ENCODE measurements at regions not wholly inside any gene's neighbourhood (a gene's known extent, or its start where the extent isn't known, plus 50 kb on each side); places are given as distances from the start of the nearest gene placed in this dataset.

- TF ChIP-seq REST (IDR thresholded peaks at IDR 0.05; ENCODE audit: low read depth) (no peak), EP300 (IDR thresholded peaks at IDR 0.05; ENCODE audit: borderline replicate concordance) (no peak), FOXM1 (IDR thresholded peaks at IDR 0.05; ENCODE audit: borderline replicate concordance, low read depth) (no peak), TAF1 (IDR thresholded peaks at IDR 0.05; ENCODE audit: low read depth) (no peak), MAX (IDR thresholded peaks at IDR 0.05) (no peak), CEBPB (IDR thresholded peaks at IDR 0.05) (no peak), RAD21 (IDR thresholded peaks at IDR 0.05; ENCODE audit: low read depth) (no peak), EGR1 (IDR thresholded peaks at IDR 0.05) (no peak), NFIC (IDR thresholded peaks at IDR 0.05) (no peak), YY1 (IDR thresholded peaks at IDR 0.05; ENCODE audit: low read depth) (no peak), TCF12 (IDR thresholded peaks at IDR 0.05; ENCODE audit: low read depth) (no peak), CREB1 (IDR thresholded peaks at IDR 0.05; ENCODE audit: low read depth) (no peak), USF1 (IDR thresholded peaks at IDR 0.05) (no peak), TEAD4 (IDR thresholded peaks at IDR 0.05) (no peak)
Measured at GRCh38 chr9:82895822-82896110, 167.2 kb downstream of the RASEF start.

All from Ishikawa (cell line).